ENCODE measurements at regions not wholly inside any gene's neighbourhood (a gene's known extent, or its start where the extent isn't known, plus 50 kb on each side); places are given as distances from the start of the nearest gene placed in this dataset. TPM values are rescaled to one million over a fixed set of nuclear protein-coding genes. Genes with fewer than 3 reads are reported as not detected.

DNA sequence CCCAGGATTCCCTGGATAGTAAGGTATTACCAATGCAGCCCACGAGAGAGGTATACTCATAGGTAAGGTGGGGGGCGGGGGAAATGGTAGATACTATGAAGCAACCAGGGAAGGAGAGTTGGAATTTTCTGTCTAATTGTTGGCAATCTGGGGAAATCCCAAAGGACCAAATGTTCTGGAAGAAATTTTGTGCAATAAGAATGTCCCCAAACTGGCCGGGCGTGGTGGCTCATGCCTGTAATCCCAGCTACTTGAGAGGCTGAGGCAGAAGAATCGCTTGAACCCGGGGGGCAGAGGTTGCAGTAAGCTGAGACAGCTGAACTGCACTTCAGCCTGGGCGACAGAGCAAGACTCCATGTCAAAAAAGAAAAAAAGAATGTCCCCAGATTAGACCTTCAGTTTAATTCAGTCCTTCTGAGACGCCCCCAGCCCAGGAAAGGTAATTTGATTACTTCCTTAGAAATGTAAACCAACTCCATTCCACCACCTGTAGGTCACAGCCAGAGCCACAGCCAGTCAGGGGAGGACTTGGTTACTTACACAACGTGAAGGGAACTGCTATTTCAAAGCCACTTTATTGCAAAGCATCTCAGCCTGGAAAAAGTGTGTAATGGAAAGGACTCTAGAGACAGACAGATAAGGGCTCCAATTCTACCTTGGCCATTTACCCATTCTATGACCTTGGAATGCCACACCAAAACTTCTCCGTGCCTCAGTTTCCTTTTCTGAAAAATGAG lies 50.0 kb upstream of the KLF4 start:
- no peak overlapping the region for H3K4me3 ChIP-seq
- ATAC-seq (ENCODE audit: insufficient read depth, low FRiP score) (no peak), DNase-seq (peak in 1 of 3 donors; percentile 16)
- H3K27ac ChIP-seq (ENCODE audit: low read depth in 1 of 2, low read length in 1 of 2): no peak overlapping the region
- H3K4me1 ChIP-seq (ENCODE audit: control insufficient read depth in 5 of 5, insufficient read depth in 5 of 5, low read length in 5 of 5): no peaks in the 10 kb centered on the region
- no peaks in the 10 kb centered on the region for H3K36me3 ChIP-seq (ENCODE audit: control insufficient read depth in 4 of 4, insufficient read depth in 4 of 4, low read length in 4 of 4)
- peaks cover 0 to 2% (median 0%) of the 10 kb centered on the region in 4 donors for H3K9me3 ChIP-seq (ENCODE audit: control insufficient read depth in 4 of 4, insufficient read depth in 3 of 4, low read length in 3 of 4)
- no peak overlapping the region for H3K9ac ChIP-seq (ENCODE audit: insufficient read depth in 1 of 2, low read length in 2 of 2)
- no peaks in the 10 kb centered on the region for H3K27me3 ChIP-seq (ENCODE audit: control insufficient read depth in 3 of 3, insufficient read depth in 3 of 3, low read length in 2 of 3)
- TF ChIP-seq, protein P1, sequence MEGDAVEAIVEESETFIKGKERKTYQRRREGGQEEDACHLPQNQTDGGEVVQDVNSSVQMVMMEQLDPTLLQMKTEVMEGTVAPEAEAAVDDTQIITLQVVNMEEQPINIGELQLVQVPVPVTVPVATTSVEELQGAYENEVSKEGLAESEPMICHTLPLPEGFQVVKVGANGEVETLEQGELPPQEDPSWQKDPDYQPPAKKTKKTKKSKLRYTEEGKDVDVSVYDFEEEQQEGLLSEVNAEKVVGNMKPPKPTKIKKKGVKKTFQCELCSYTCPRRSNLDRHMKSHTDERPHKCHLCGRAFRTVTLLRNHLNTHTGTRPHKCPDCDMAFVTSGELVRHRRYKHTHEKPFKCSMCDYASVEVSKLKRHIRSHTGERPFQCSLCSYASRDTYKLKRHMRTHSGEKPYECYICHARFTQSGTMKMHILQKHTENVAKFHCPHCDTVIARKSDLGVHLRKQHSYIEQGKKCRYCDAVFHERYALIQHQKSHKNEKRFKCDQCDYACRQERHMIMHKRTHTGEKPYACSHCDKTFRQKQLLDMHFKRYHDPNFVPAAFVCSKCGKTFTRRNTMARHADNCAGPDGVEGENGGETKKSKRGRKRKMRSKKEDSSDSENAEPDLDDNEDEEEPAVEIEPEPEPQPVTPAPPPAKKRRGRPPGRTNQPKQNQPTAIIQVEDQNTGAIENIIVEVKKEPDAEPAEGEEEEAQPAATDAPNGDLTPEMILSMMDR (IDR thresholded peaks at IDR 0.05; ENCODE audit: control extremely low read depth, extremely low read depth): no peak
- WGBS, 2 donors: 78 to 79% methylated on average over 10 of the region's 10 CpGs

Small RNA genes lying in the stretch of these regions (small RNA-seq; reads per million reads assigned to genes)
- not detected for gene RN7SL659P (ENCODE audit: low replicate concordance)
- gene RNA5SP293 (ENCODE audit: low replicate concordance): not detected
- not detected for gene RNU6-1064P (ENCODE audit: low replicate concordance)
- not detected for gene RNU6-996P (ENCODE audit: low replicate concordance)
